SK-N-SH (cell line): ENCODE measurements at regions not wholly inside any gene's neighbourhood (a gene's known extent, or its start where the extent isn't known, plus 50 kb on each side); places are given as distances from the start of the nearest gene placed in this dataset.

ENCODE experiments used
- CTCF ChIA-PET: fragments of 300-600, 350-600 bp; formaldehyde crosslinking; extraction: SDS; loops from one replicate; lab custom pipeline; 2021; lab: Yijun Ruan, JAX
- POLR2A ChIA-PET: fragments of 350-600 bp; sonication (Branson Sonifier 250); formaldehyde crosslinking; extraction: SDS; loops from one replicate; lab custom pipeline; 2020; ENCODE audit warnings: antibody characterized with exemption, inconsistent platforms; lab: Yijun Ruan, JAX
- DNase-seq: peaks from one replicate; pipeline ENCODE4 v3.0.0; 2012
- H2AFZ ChIP-seq: fragments of 200-600 bp; sonication (generic); 2 replicates; pipeline ENCODE4 v1.8.1; 2016; ENCODE audit warnings: antibody characterized with exemption, mild to moderate bottlenecking, low read depth
- H3F3A ChIP-seq: fragments of 200-600 bp; sonication (generic); replicated peaks from 2 replicates; pipeline ENCODE3; 2016; ENCODE audit warnings: antibody characterized with exemption, mild to moderate bottlenecking; ENCODE audit not compliant: insufficient read depth
- H3K27ac ChIP-seq, 2 experiments: fragments of 200-500 bp in 1 of 2; fragments of 200-600 bp in 1 of 2; sonication (Bioruptor generic) in 1 of 2; sonication (generic), shearing (Covaris generic) in 1 of 2; 2 replicates each; pipeline versions ENCODE4 v1.5.1 to v1.6.1; 2014 to 2016; ENCODE audit warnings: low read depth in 2 of 2, inconsistent platforms in 1 of 2, low read length in 1 of 2, mild to moderate bottlenecking in 1 of 2, mixed read lengths in 1 of 2
- H3K27me3 ChIP-seq: fragments of 200-600 bp; sonication (generic), shearing (Covaris generic); 2 replicates; pipeline ENCODE4 v1.6.1; 2016; ENCODE audit warnings: mixed run types; ENCODE audit not compliant: insufficient read depth
- H3K36me3 ChIP-seq, 2 experiments: fragments of 200-500 bp in 1 of 2; fragments of 200-600 bp in 1 of 2; sonication (Bioruptor generic) in 1 of 2; sonication (generic) in 1 of 2; replicated peaks in 1 of 2; 2 replicates each; pipeline versions ENCODE3 to v1.5.1; 2014 to 2016; ENCODE audit warnings: low read length in 1 of 2, mild to moderate bottlenecking in 1 of 2; ENCODE audit not compliant: insufficient read depth in 2 of 2, control insufficient read depth in 1 of 2
- H3K4me1 ChIP-seq, 2 experiments: fragments of 200-500 bp in 1 of 2; fragments of 200-600 bp in 1 of 2; sonication (Bioruptor generic) in 1 of 2; sonication (generic), shearing (Covaris generic) in 1 of 2; 2 replicates each; pipeline versions ENCODE4 v1.5.1 to v1.6.1; 2014 to 2016; ENCODE audit warnings: low read depth in 1 of 2, low read length in 1 of 2, mixed run types in 1 of 2; ENCODE audit not compliant: insufficient read depth in 2 of 2, control insufficient read depth in 1 of 2
- H3K4me2 ChIP-seq: fragments of 200-600 bp; sonication (generic), shearing (Covaris generic); 2 replicates; pipeline ENCODE4 v1.6.1; 2017; ENCODE audit warnings: mixed run types
- H3K4me3 ChIP-seq, 2 experiments: fragments of 200-500 bp in 1 of 2; fragments of 200-600 bp in 1 of 2; sonication (Bioruptor generic) in 1 of 2; sonication (generic), shearing (Covaris generic) in 1 of 2; 2 replicates each; pipeline versions ENCODE4 v1.5.1 to v1.8.1; 2014 to 2016; ENCODE audit warnings: low read depth in 2 of 2, inconsistent platforms in 1 of 2, low read length in 1 of 2, mild to moderate bottlenecking in 1 of 2, mixed read lengths in 1 of 2, moderate library complexity in 1 of 2
- H3K79me2 ChIP-seq: fragments of 200-600 bp; sonication (generic); 2 replicates; pipeline ENCODE4 v1.8.1; 2017; ENCODE audit warnings: mild to moderate bottlenecking; ENCODE audit not compliant: insufficient read depth
- H3K9ac ChIP-seq: fragments of 200-600 bp; sonication (generic); 2 replicates; pipeline ENCODE4 v1.6.1; 2017; ENCODE audit warnings: mixed run types
- H3K9me2 ChIP-seq: fragments of 200-600 bp; sonication (generic); 2 replicates; pipeline ENCODE4 v1.6.1; 2017; ENCODE audit warnings: mixed run types
- H3K9me3 ChIP-seq: fragments of 200-600 bp; sonication (generic); 2 replicates; pipeline ENCODE4 v1.6.1; 2017; ENCODE audit warnings: mixed run types, mild to moderate bottlenecking, moderate library complexity
- H4K20me1 ChIP-seq: fragments of 200-600 bp; sonication (generic); 2 replicates; pipeline ENCODE4 v1.6.1; 2017; ENCODE audit warnings: mild to moderate bottlenecking, mixed run types; ENCODE audit not compliant: insufficient read depth
- ELF1 ChIP-seq: IDR thresholded peaks from 2 replicates; pipeline ENCODE4 v1.4.0; 2012
- EP300 ChIP-seq, 2 experiments: IDR thresholded peaks; 2 replicates each; pipeline versions ENCODE4 v1.4.0 to v1.6.1; 2012; ENCODE audit warnings: borderline replicate concordance in 1 of 2, low read depth in 1 of 2, low read length in 1 of 2
- EZH2phosphoT487 ChIP-seq: fragments of 200-600 bp; sonication (generic); IDR thresholded peaks from 2 replicates; pipeline ENCODE4 v1.6.1; 2017; ENCODE audit warnings: low read depth, mixed run types, mild to moderate bottlenecking, antibody characterized with exemption, moderate library complexity, borderline replicate concordance
- FOXM1 ChIP-seq: IDR thresholded peaks from 2 replicates; pipeline ENCODE4 v1.4.0; 2012; ENCODE audit warnings: low read depth, mild to moderate bottlenecking
- IRF3 ChIP-seq: fragments of 150-350 bp; IDR thresholded peaks from 2 replicates; pipeline ENCODE4 v1.6.1; 2016; ENCODE audit warnings: mild to moderate bottlenecking, low read depth, low read length
- JUND ChIP-seq: IDR thresholded peaks from 2 replicates; pipeline ENCODE4 v1.4.0; 2012
- MAX ChIP-seq: IDR thresholded peaks from 2 replicates; pipeline ENCODE4 v1.4.0; 2012; ENCODE audit warnings: low read depth
- MXI1 ChIP-seq: IDR thresholded peaks from 2 replicates; pipeline ENCODE4 v1.6.1; 2012; ENCODE audit warnings: mild to moderate bottlenecking, low read depth, low read length, improper control_type of control experiment
- NFIC ChIP-seq: IDR thresholded peaks from 2 replicates; pipeline ENCODE4 v1.4.0; 2012; ENCODE audit warnings: borderline replicate concordance
- NRF1 ChIP-seq: IDR thresholded peaks from 2 replicates; pipeline ENCODE4 v1.6.1; 2012; ENCODE audit warnings: low read depth, mild to moderate bottlenecking, low read length
- POLR2AphosphoS5 ChIP-seq: IDR thresholded peaks from 2 replicates; pipeline ENCODE4 v1.6.1; 2012; ENCODE audit warnings: low read depth, low read length
- RAD21 ChIP-seq: IDR thresholded peaks from 2 replicates; pipeline ENCODE4 v1.6.1; 2012; ENCODE audit warnings: mild to moderate bottlenecking, low read length
- RCOR1 ChIP-seq: fragments of 150-350 bp; IDR thresholded peaks from 2 replicates; pipeline ENCODE4 v1.6.1; 2017; ENCODE audit warnings: antibody characterized with exemption, low read length
- RFX5 ChIP-seq: IDR thresholded peaks from 2 replicates; pipeline ENCODE4 v1.6.1; 2012; ENCODE audit warnings: mild to moderate bottlenecking, improper control_type of control experiment, low read length
- RXRA ChIP-seq: IDR thresholded peaks from 2 replicates; pipeline ENCODE4 v1.4.0; 2012; ENCODE audit warnings: low read depth, mild to moderate bottlenecking, borderline replicate concordance
- USF1 ChIP-seq: IDR thresholded peaks from 2 replicates; pipeline ENCODE4 v1.4.0; 2012; ENCODE audit warnings: low read depth, borderline replicate concordance
- USF2 ChIP-seq: fragments of 150-350 bp; IDR thresholded peaks from 2 replicates; pipeline ENCODE4 v1.6.1; 2017; ENCODE audit warnings: antibody characterized with exemption, low read length, low read depth, borderline replicate concordance
- YY1 ChIP-seq: IDR thresholded peaks from 2 replicates; pipeline ENCODE4 v1.4.0; 2012; ENCODE audit warnings: low read depth, mild to moderate bottlenecking
- WGBS: methylation state at CpG from one replicate; pipeline ENCODE4 v1.1.6; 2017; ENCODE audit warnings: low lambda C conversion rate; 5-methylcytosine and 5-hydroxymethylcytosine counted together
- TF ChIP-seq, protein P1 (sequence below): IDR thresholded peaks from 2 replicates; pipeline ENCODE4 v1.6.1; 2012; ENCODE audit warnings: mild to moderate bottlenecking, low read depth, low read length, moderate library complexity

- CTCF ChIA-PET: no interaction called here
These were observed 520.4 kb upstream of the CELF2 start for GRCh38 chr10:10497245-10497644.

More at GRCh38 chr10:10497245-10497644, 520.4 kb upstream of the CELF2 start:
- H3K4me3 ChIP-seq: no peak overlapping the region
- H3K27me3 ChIP-seq: no peaks in the 10 kb centered on the region
- no peak overlapping the region for H3K9ac ChIP-seq
- H3K27ac ChIP-seq: no peak overlapping the region
- H4K20me1 ChIP-seq: no peaks in the 10 kb centered on the region
- H3K4me2 ChIP-seq: no peak overlapping the region
- no peaks in the 10 kb centered on the region for H3K4me1 ChIP-seq
- no peaks in the 10 kb centered on the region for H3K36me3 ChIP-seq
- POLR2A ChIA-PET: no interaction called here
- no peaks in the 10 kb centered on the region for H3K79me2 ChIP-seq
- TF ChIP-seq RAD21 (no peak), EZH2phosphoT487 (no peak), RFX5 (no peak), USF2 (no peak), ELF1 (no peak), FOXM1 (no peak), JUND (no peak), NRF1 (no peak), MAX (no peak), IRF3 (no peak), NFIC (no peak), USF1 (no peak), RXRA (no peak), POLR2AphosphoS5 (no peak), MXI1 (no peak), RCOR1 (no peak), YY1 (no peak), EP300 (IDR thresholded peaks at IDR 0.05; ENCODE audit: borderline replicate concordance in 1 of 2, low read depth in 1 of 2, low read length in 1 of 2) (no peak)
- TF ChIP-seq, protein P1, sequence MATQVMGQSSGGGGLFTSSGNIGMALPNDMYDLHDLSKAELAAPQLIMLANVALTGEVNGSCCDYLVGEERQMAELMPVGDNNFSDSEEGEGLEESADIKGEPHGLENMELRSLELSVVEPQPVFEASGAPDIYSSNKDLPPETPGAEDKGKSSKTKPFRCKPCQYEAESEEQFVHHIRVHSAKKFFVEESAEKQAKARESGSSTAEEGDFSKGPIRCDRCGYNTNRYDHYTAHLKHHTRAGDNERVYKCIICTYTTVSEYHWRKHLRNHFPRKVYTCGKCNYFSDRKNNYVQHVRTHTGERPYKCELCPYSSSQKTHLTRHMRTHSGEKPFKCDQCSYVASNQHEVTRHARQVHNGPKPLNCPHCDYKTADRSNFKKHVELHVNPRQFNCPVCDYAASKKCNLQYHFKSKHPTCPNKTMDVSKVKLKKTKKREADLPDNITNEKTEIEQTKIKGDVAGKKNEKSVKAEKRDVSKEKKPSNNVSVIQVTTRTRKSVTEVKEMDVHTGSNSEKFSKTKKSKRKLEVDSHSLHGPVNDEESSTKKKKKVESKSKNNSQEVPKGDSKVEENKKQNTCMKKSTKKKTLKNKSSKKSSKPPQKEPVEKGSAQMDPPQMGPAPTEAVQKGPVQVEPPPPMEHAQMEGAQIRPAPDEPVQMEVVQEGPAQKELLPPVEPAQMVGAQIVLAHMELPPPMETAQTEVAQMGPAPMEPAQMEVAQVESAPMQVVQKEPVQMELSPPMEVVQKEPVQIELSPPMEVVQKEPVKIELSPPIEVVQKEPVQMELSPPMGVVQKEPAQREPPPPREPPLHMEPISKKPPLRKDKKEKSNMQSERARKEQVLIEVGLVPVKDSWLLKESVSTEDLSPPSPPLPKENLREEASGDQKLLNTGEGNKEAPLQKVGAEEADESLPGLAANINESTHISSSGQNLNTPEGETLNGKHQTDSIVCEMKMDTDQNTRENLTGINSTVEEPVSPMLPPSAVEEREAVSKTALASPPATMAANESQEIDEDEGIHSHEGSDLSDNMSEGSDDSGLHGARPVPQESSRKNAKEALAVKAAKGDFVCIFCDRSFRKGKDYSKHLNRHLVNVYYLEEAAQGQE: no peak
- no peak overlapping the region for H2AFZ ChIP-seq
- 57% methylated on average over 3 of the region's 3 CpGs for WGBS
- no peak for DNase-seq
- H3K9me2 ChIP-seq: no peaks in the 10 kb centered on the region
- no peaks in the 10 kb centered on the region for H3K9me3 ChIP-seq
- H3F3A ChIP-seq: no peaks in the 10 kb centered on the region
